ENCODE measurements at regions not wholly inside any gene's neighbourhood (a gene's known extent, or its start where the extent isn't known, plus 50 kb on each side); places are given as distances from the start of the nearest gene placed in this dataset.

DNA sequence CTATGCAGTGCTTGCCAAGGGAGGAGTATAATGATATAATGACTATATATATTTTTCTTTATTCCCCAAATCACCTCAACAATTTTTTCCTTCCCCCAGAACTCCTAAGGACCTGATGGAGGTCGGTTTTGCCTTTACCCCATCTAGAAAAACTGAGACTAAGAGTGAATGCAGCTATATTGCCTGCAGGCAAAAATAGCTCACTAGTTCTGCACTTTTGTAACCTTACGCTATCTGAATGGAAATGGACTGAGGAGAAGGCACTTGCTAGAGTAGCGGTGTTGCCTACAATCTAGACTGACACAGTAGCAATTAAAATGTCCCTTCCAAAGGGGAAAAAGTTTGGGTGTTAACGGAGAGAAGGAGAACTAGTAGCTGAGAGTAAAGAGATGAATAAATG, 379.5 kb upstream of the SEMA6D start (continued):
- TF ChIP-seq, protein P1, sequence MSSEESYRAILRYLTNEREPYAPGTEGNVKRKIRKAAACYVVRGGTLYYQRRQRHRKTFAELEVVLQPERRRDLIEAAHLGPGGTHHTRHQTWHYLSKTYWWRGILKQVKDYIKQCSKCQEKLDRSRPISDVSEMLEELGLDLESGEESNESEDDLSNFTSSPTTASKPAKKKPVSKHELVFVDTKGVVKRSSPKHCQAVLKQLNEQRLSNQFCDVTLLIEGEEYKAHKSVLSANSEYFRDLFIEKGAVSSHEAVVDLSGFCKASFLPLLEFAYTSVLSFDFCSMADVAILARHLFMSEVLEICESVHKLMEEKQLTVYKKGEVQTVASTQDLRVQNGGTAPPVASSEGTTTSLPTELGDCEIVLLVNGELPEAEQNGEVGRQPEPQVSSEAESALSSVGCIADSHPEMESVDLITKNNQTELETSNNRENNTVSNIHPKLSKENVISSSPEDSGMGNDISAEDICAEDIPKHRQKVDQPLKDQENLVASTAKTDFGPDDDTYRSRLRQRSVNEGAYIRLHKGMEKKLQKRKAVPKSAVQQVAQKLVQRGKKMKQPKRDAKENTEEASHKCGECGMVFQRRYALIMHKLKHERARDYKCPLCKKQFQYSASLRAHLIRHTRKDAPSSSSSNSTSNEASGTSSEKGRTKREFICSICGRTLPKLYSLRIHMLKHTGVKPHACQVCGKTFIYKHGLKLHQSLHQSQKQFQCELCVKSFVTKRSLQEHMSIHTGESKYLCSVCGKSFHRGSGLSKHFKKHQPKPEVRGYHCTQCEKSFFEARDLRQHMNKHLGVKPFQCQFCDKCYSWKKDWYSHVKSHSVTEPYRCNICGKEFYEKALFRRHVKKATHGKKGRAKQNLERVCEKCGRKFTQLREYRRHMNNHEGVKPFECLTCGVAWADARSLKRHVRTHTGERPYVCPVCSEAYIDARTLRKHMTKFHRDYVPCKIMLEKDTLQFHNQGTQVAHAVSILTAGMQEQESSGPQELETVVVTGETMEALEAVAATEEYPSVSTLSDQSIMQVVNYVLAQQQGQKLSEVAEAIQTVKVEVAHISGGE (CRISPR knock-in tag; IDR thresholded peaks at IDR 0.05): no peak
- TF ChIP-seq SIX5 (IDR thresholded peaks at IDR 0.05; ENCODE audit: low read depth, low read length, severe bottlenecking): no peak
- TF ChIP-seq HDAC6 (IDR thresholded peaks at IDR 0.05; ENCODE audit: unreplicated experiment): no peak
- TF ChIP-seq USF1 (IDR thresholded peaks at IDR 0.05; ENCODE audit: borderline replicate concordance, extremely low read length, insufficient read depth, low read depth, low read length): no peak
- no peak for TF ChIP-seq MYC (IDR thresholded peaks at IDR 0.05; ENCODE audit: insufficient read depth, insufficient read length, insufficient replicate concordance, low read length, severe bottlenecking)
- TF ChIP-seq TCF12 (IDR thresholded peaks at IDR 0.05; ENCODE audit: low read depth, low read length): no peak

DNA sequence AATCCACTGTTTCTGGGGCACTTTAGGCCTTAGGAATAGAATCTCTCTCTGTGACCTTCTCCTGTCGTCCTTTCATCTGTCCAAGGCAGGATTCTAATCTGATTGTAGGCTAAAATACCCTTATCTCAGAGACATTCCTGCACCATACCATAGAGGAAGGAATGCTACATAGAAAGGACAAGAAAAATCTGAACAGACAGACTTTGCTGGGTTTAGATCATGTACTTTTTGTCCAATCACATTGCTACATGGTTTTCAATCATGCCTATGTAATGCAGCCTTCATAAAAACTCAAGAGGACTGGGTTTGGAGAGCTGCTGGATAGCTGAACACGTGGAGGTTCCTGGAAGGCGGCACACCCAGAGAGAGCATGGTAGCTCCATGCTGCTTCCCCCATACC, 378.5 kb upstream of the SEMA6D start:
- Histone ChIP-seq H4K20me1 (ENCODE audit: control insufficient read depth, insufficient read depth) (no peaks in the 10 kb centered on the region), H3K27me3 (replicated peaks in 1 of 2; ENCODE audit: control insufficient read depth in 2 of 2, insufficient read depth in 2 of 2, low read length in 1 of 2) (no peaks in the 10 kb centered on the region), H3K9ac (ENCODE audit: control insufficient read depth, insufficient read depth, low read length) (no peak overlapping the region), H3K4me2 (ENCODE audit: control insufficient read depth, insufficient read depth) (no peak overlapping the region), H3K79me2 (ENCODE audit: control insufficient read depth, insufficient read depth, low read length) (no peaks in the 10 kb centered on the region), H3K9me3 (replicated peaks; ENCODE audit: control insufficient read depth, insufficient read depth, low read length) (no peaks in the 10 kb centered on the region), H3K36me3 (ENCODE audit: control insufficient read depth in 2 of 2, insufficient read depth in 2 of 2, low read length in 1 of 2) (no peaks in the 10 kb centered on the region), H3K4me1 (ENCODE audit: control insufficient read depth, insufficient read depth, low read length) (no peaks in the 10 kb centered on the region), H3K4me3 (no peak overlapping the region), H2AFZ (ENCODE audit: control insufficient read depth, low read depth, low read length) (no peak overlapping the region), H3K27ac (ENCODE audit: control insufficient read depth, insufficient read depth) (no peak overlapping the region)
- SMC1A ChIA-PET (ENCODE audit: uncharacterized antibody, unreplicated experiment): no interaction called here
- ATAC-seq (no peak), DNase-seq (ENCODE audit: low read depth, low spot score) (no peak), FAIRE-seq (no peak)
- in situ Hi-C loops (cut with MboI): no loop called here
- BruUV-seq (replicated peaks): no TSS peak
- CTCF ChIA-PET: no interaction called here
- no peak for TF ChIP-seq ZNF24 (IDR thresholded peaks at IDR 0.05)
- TF ChIP-seq NFYB (IDR thresholded peaks at IDR 0.05; ENCODE audit: insufficient read depth, low read depth, low read length): no peak
- TF ChIP-seq SP1 (IDR thresholded peaks at IDR 0.05; ENCODE audit: low read depth, low read length): no peak
- TF ChIP-seq HDGF (IDR thresholded peaks at IDR 0.05): no peak
- TF ChIP-seq FOS (IDR thresholded peaks at IDR 0.05; ENCODE audit: borderline replicate concordance, extremely low read depth, insufficient read length): no peak
- TF ChIP-seq SMAD5 (IDR thresholded peaks at IDR 0.05; ENCODE audit: low read depth): no peak
- TF ChIP-seq POLR2A (IDR thresholded peaks at IDR 0.05; ENCODE audit: low read depth, low read length): no peak
- RAD21 ChIA-PET (ENCODE audit: unreplicated experiment): no interaction called here
- intact Hi-C loops (cut with micrococcal nuclease; ENCODE audit: unreplicated experiment): no loop called here
- WGBS (ENCODE audit: insufficient coverage, insufficient replicate concordance, low lambda C conversion rate, missing lambda C conversion rate): 21% methylated on average over 3 of the region's 3 CpGs
- POLR2A ChIA-PET: no interaction called here

All from GM12878 (cell line).